Uterus (tissue), 2 donors: ENCODE measurements at regions not wholly inside any gene's neighbourhood (a gene's known extent, or its start where the extent isn't known, plus 50 kb on each side); places are given as distances from the start of the nearest gene placed in this dataset.

Source experiments
- CTCF ChIP-seq, 4 experiments: fragments of 200-600 bp in 2 of 4; fragments of 450-650 bp in 2 of 4; sonication (generic) in 2 of 4; IDR thresholded peaks; one replicate each; pipeline ENCODE4 v1.5.1; 2016 to 2019; ENCODE audit warnings: antibody characterized with exemption in 4 of 4, mild to moderate bottlenecking in 2 of 4, moderate library complexity in 1 of 4
- POLR2A ChIP-seq, 2 donors: fragments of 450-650 bp; IDR thresholded peaks; one replicate each; pipeline ENCODE4 v1.6.1; 2016; ENCODE audit warnings: antibody characterized with exemption in 2 of 2, mild to moderate bottlenecking in 1 of 2, moderate library complexity in 1 of 2

GRCh38 chr9:129291041-129291501 lies 113.0 kb upstream of the IER5L start:
- TF ChIP-seq CTCF (IDR thresholded peaks at IDR 0.05) (no peak), POLR2A (IDR thresholded peaks at IDR 0.05) (no peak)
